OCI-LY7 (cell line): ENCODE measurements at regions not wholly inside any gene's neighbourhood (a gene's known extent, or its start where the extent isn't known, plus 50 kb on each side); places are given as distances from the start of the nearest gene placed in this dataset.

ENCODE experiments used
- BruUV-seq: library from RNA; stranded (reverse); fragments of 400-500 nt; replicated peaks from 2 replicates; lab custom pipeline; 2021; lab: Mats Ljungman, UMichigan
- CTCF ChIA-PET: fragments of 300-600 bp; sonication (Branson Sonifier 250); formaldehyde crosslinking; loops from one replicate; lab custom pipeline; 2022; ENCODE audit warnings: antibody characterized with exemption; ENCODE audit not compliant: unreplicated experiment; lab: Charles Lee
- POLR2A ChIA-PET: fragments of 300-600 bp; sonication (Branson Sonifier 250); formaldehyde crosslinking; loops from one replicate; lab custom pipeline; 2022; ENCODE audit warnings: antibody characterized with exemption; lab: Charles Lee
- DNase-seq: peaks from one replicate; pipeline ENCODE4 v3.0.0-alpha.2; 2015; ENCODE audit warnings: low spot score
- H2AFZ ChIP-seq: fragments of 200-600 bp; sonication (generic), shearing (Covaris generic); 2 replicates; pipeline ENCODE4 v1.6.1; 2014; ENCODE audit warnings: mild to moderate bottlenecking, antibody characterized with exemption, low read length, moderate library complexity
- H3K27ac ChIP-seq: fragments of 200-600 bp; sonication (generic); 2 replicates; pipeline ENCODE4 v1.5.1; 2014; ENCODE audit warnings: mixed run types, low read depth, mild to moderate bottlenecking, moderate library complexity, low read length, inconsistent platforms; ENCODE audit not compliant: poor library complexity, severe bottlenecking
- H3K36me3 ChIP-seq: fragments of 200-600 bp; sonication (generic); 2 replicates; pipeline ENCODE4 v1.6.1; 2014; ENCODE audit warnings: mild to moderate bottlenecking, antibody characterized with exemption, low read length, moderate library complexity, mixed read lengths; ENCODE audit not compliant: insufficient read depth
- H3K4me1 ChIP-seq: fragments of 200-600 bp; sonication (generic); 2 replicates; pipeline ENCODE4 v1.5.1; 2014; ENCODE audit warnings: mild to moderate bottlenecking, low read length; ENCODE audit not compliant: insufficient read depth, poor library complexity, severe bottlenecking
- H3K4me2 ChIP-seq: fragments of 200-600 bp; sonication (generic); 2 replicates; pipeline ENCODE4 v1.6.1; 2014; ENCODE audit warnings: mild to moderate bottlenecking, low read length
- H3K4me3 ChIP-seq: fragments of 200-600 bp; sonication (generic); 2 replicates; pipeline ENCODE4 v1.5.1; 2014; ENCODE audit warnings: mild to moderate bottlenecking, low read depth, low read length; ENCODE audit not compliant: poor library complexity, severe bottlenecking
- H3K79me2 ChIP-seq: fragments of 200-600 bp; sonication (generic); 2 replicates; pipeline ENCODE4 v1.6.1; 2016; ENCODE audit warnings: low read depth, mild to moderate bottlenecking, low read length, moderate library complexity, mixed read lengths; ENCODE audit not compliant: insufficient read depth
- H3K9me2 ChIP-seq: fragments of 200-600 bp; sonication (generic); 2 replicates; pipeline ENCODE4 v1.6.1; 2016; ENCODE audit warnings: mild to moderate bottlenecking, low read length, mixed read lengths; ENCODE audit not compliant: insufficient read depth
- H3K9me3 ChIP-seq: fragments of 200-600 bp; sonication (generic); 2 replicates; pipeline ENCODE4 v1.6.1; 2014; ENCODE audit warnings: mild to moderate bottlenecking, mixed run types, low read length, mixed read lengths
- H4K20me1 ChIP-seq: fragments of 200-600 bp; sonication (generic); 2 replicates; pipeline ENCODE4 v1.6.1; 2014; ENCODE audit warnings: mild to moderate bottlenecking, antibody characterized with exemption, low read length, moderate library complexity, mixed read lengths; ENCODE audit not compliant: insufficient read depth
- CTCF ChIP-seq: fragments of 200-600 bp; sonication (generic); conservative IDR thresholded peaks from 2 replicates; pipeline ENCODE4 v1.5.1; 2014; ENCODE audit warnings: mild to moderate bottlenecking, antibody characterized with exemption, low read length, moderate library complexity, mixed read lengths
- EZH2phosphoT487 ChIP-seq: fragments of 200-600 bp; sonication (generic); IDR thresholded peaks from 2 replicates; pipeline ENCODE4 v1.6.1; 2018; ENCODE audit warnings: low read depth, borderline replicate concordance, mild to moderate bottlenecking, mixed run types, antibody characterized with exemption, low read length, moderate library complexity, mixed read lengths
- intact Hi-C: fragments of 100-400 bp; cut with micrococcal nuclease; formaldehyde crosslinking; loops from one replicate; pipeline ENCODE4 v1.10.0; 2022; ENCODE audit not compliant: unreplicated experiment

DNA sequence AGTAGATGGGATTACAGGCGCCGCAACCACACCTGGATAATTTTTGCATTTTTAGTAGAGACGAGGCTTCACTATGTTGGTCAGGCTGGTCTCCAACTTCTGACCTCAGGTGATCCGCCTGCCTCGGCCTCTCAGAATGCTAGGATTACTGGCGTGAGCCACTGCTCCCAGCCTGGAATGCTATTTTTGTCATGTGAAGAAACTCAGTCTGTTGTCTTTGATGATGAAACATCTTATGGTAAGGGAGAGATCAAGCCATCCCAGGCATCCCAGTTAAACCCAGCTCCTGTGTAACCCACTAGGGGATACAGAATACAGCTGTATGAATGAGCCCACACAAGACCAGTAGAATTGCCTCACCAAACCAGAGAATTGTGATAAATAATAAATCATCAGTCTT is 83.6 kb upstream of the RBM24 start:
- ChIA-PET CTCF (no interaction called here), POLR2A (no interaction called here)
- intact Hi-C loops, result no loop called here

DNA sequence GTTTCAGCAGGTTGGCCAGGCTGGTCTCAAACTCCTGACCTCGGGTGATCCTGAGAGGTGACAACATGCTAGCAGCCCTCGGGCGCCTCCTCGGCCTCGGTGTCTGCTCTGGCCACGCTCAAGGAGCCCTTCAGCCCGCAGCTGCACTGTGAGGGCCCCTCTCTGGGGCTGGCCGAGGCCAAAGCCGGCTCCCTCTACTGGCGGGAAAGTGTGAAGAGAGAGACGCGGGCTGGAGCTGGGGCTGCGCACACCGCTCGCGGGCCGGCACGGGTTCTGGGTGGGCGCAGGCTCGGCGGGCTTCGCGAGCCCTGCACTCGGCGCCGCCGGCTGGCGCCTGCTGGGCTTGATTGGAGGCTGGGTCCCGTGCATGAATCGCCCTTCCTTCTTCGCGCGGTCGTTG is 80.8 kb upstream of the RBM24 start:
- CTCF ChIA-PET, result no interaction called here
- H4K20me1 ChIP-seq, result no peaks in the 10 kb centered on the region
- DNase-seq, result no peak

More for the DNA sequence above, 83.6 kb upstream of the RBM24 start:
- Histone ChIP-seq H2AFZ (no peak overlapping the region), H3K79me2 (no peaks in the 10 kb centered on the region), H3K36me3 (no peaks in the 10 kb centered on the region), H3K4me2 (no peak overlapping the region), H3K9me3 (no peaks in the 10 kb centered on the region), H3K27ac (no peak overlapping the region), H3K4me3 (no peak overlapping the region), H4K20me1 (no peaks in the 10 kb centered on the region), H3K9me2 (no peaks in the 10 kb centered on the region), H3K4me1 (no peaks in the 10 kb centered on the region)
- BruUV-seq, result no TSS peak
- no peak for DNase-seq
- no peak for TF ChIP-seq EZH2phosphoT487
- TF ChIP-seq CTCF, result no peak

GRCh38 chr6:17202526-17202925 is 78.6 kb upstream of the RBM24 start:
- ChIA-PET CTCF (no interaction called here), POLR2A (no interaction called here)
- Histone ChIP-seq H3K27ac (no peak overlapping the region), H3K4me2 (no peak overlapping the region), H3K4me3 (no peak overlapping the region), H3K9me3 (no peaks in the 10 kb centered on the region), H4K20me1 (no peaks in the 10 kb centered on the region), H3K36me3 (no peaks in the 10 kb centered on the region), H3K9me2 (no peaks in the 10 kb centered on the region), H2AFZ (no peak overlapping the region), H3K79me2 (no peaks in the 10 kb centered on the region), H3K4me1 (no peaks in the 10 kb centered on the region)
- TF ChIP-seq CTCF, result no peak
- TF ChIP-seq EZH2phosphoT487, result no peak
- BruUV-seq, result no TSS peak
- intact Hi-C loops, result no loop called here
- no peak for DNase-seq

More for the DNA sequence above, 80.8 kb upstream of the RBM24 start:
- Histone ChIP-seq H3K79me2 (no peaks in the 10 kb centered on the region), H2AFZ (no peak overlapping the region), H3K36me3 (no peaks in the 10 kb centered on the region), H3K9me3 (no peaks in the 10 kb centered on the region), H3K27ac (no peak overlapping the region), H3K4me1 (no peaks in the 10 kb centered on the region), H3K4me3 (no peak overlapping the region), H3K4me2 (no peak overlapping the region), H3K9me2 (no peaks in the 10 kb centered on the region)
- no TSS peak for BruUV-seq
- TF ChIP-seq EZH2phosphoT487, result no peak
- no peak for TF ChIP-seq CTCF
- intact Hi-C loops, result no loop called here
- POLR2A ChIA-PET, result no interaction called here
